GM12878 (cell line): ENCODE measurements at regions not wholly inside any gene's neighbourhood (a gene's known extent, or its start where the extent isn't known, plus 50 kb on each side); places are given as distances from the start of the nearest gene placed in this dataset.

Experiments
- BCL11A ChIP-seq: IDR thresholded peaks from 2 replicates; pipeline ENCODE4 v1.6.1; 2011; ENCODE audit warnings: low read depth, low read length
- CBX5 ChIP-seq: sonication (generic); IDR thresholded peaks from 2 replicates; pipeline ENCODE4 v1.6.1; 2016; ENCODE audit warnings: low read depth, moderate library complexity, mild to moderate bottlenecking, inconsistent platforms
- CHD2 ChIP-seq: IDR thresholded peaks from 2 replicates; pipeline ENCODE4 v1.6.1; 2011; ENCODE audit warnings: low read depth, low read length, improper control_type of control experiment, borderline replicate concordance
- JUNB ChIP-seq: IDR thresholded peaks from 2 replicates; pipeline ENCODE4 v1.6.1; 2016; ENCODE audit warnings: antibody characterized with exemption, mild to moderate bottlenecking
- MEF2A ChIP-seq: IDR thresholded peaks from 2 replicates; pipeline ENCODE4 v1.6.1; 2011; ENCODE audit warnings: low read depth, mild to moderate bottlenecking, low read length, moderate library complexity; ENCODE audit not compliant: insufficient read depth
- MYB ChIP-seq: fragments of 150-350 bp; IDR thresholded peaks from 2 replicates; pipeline ENCODE4 v1.6.1; 2014; ENCODE audit warnings: mild to moderate bottlenecking, low read depth, low read length, borderline replicate concordance
- NFIC ChIP-seq: IDR thresholded peaks from 2 replicates; pipeline ENCODE4 v1.6.1; 2012; ENCODE audit warnings: low read depth, mild to moderate bottlenecking, inconsistent platforms, low read length, moderate library complexity
- NFYA ChIP-seq: IDR thresholded peaks from 2 replicates; pipeline ENCODE4 v1.6.1; 2011; ENCODE audit warnings: low read depth, mild to moderate bottlenecking, low read length, improper control_type of control experiment, borderline replicate concordance
- NFYB ChIP-seq: IDR thresholded peaks from 2 replicates; pipeline ENCODE4 v1.6.1; 2011; ENCODE audit warnings: low read depth, mild to moderate bottlenecking, low read length, improper control_type of control experiment, moderate library complexity; ENCODE audit not compliant: insufficient read depth
- RAD51 ChIP-seq: fragments of 450-650 bp; IDR thresholded peaks from 2 replicates; pipeline ENCODE4 v1.6.1; 2016; ENCODE audit warnings: moderate library complexity, mild to moderate bottlenecking, inconsistent platforms
- RCOR1 ChIP-seq: conservative IDR thresholded peaks from 2 replicates; pipeline ENCODE4 v1.6.1; 2012; ENCODE audit warnings: low read depth, low read length, improper control_type of control experiment
- SMC3 ChIP-seq: IDR thresholded peaks from 2 replicates; pipeline ENCODE4 v1.6.1; 2011; ENCODE audit warnings: low read length, improper control_type of control experiment, borderline replicate concordance
- SPI1 ChIP-seq: IDR thresholded peaks from 2 replicates; pipeline ENCODE4 v1.6.1; 2011; ENCODE audit warnings: low read depth, mild to moderate bottlenecking, low read length, moderate library complexity, borderline replicate concordance; ENCODE audit not compliant: insufficient read depth
- ZBED1 ChIP-seq: IDR thresholded peaks from 2 replicates; pipeline ENCODE4 v1.6.1; 2016; ENCODE audit warnings: borderline replicate concordance
- TF ChIP-seq, protein P1 (sequence below): fragments of 450-650 bp; formaldehyde crosslinking; IDR thresholded peaks from 2 replicates; pipeline ENCODE4 v1.5.0; 2022; ENCODE audit warnings: mild to moderate bottlenecking, missing genetic modification characterization
- TF ChIP-seq, protein P2 (sequence below): IDR thresholded peaks from 2 replicates; pipeline ENCODE4 v1.6.1; 2012; ENCODE audit warnings: low read depth, low read length, improper control_type of control experiment
- TF ChIP-seq, protein P3 (sequence below): fragments of 450-650 bp; IDR thresholded peaks from 2 replicates; pipeline ENCODE4 v1.6.1; 2017; ENCODE audit warnings: antibody characterized with exemption, mild to moderate bottlenecking, moderate library complexity
- TF ChIP-seq, protein P4 (sequence below): fragments of 150-350 bp; IDR thresholded peaks from 2 replicates; pipeline ENCODE4 v1.6.1; 2016; ENCODE audit warnings: low read depth, low read length
- TF ChIP-seq, protein P5 (sequence below): IDR thresholded peaks from 2 replicates; pipeline ENCODE4 v1.6.1; 2012; ENCODE audit warnings: low read length, inconsistent platforms

DNA sequence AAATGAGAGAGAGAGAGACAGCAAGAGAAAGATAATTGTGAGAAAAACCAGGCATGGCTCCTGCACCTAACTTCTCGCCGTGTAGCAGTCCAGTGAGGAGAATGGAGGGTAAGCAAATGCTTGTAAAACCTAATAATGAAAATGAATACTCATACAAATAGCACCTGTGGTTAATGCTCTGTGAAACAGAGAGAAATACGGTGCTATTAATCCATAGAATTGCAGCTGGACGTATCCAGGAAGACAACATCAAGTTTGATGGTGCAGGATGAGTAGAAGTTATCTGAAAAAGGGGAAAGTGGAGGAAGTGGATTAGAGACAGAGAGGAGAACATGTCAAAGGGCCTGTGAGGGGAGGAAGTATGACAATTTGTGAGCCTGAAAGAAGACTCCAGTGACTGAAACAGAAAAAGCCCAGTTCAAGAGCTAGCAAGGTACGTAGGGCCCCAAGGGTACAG is 89.4 kb upstream of the PAK5 start (continued):
- TF ChIP-seq JUNB (peak; percentile 87), MEF2A (no peak), ZBED1 (no peak), NFIC (peak; percentile 71), SMC3 (no peak), NFYB (no peak), RCOR1 (no peak), CHD2 (no peak), MYB (no peak), SPI1 (peak; percentile 38; the same call in 1 of the 2 replicates), NFYA (no peak), BCL11A (peak; percentile 30; the same call in 1 of the 2 replicates), CBX5 (no peak), RAD51 (no peak)
- TF ChIP-seq, protein P1, sequence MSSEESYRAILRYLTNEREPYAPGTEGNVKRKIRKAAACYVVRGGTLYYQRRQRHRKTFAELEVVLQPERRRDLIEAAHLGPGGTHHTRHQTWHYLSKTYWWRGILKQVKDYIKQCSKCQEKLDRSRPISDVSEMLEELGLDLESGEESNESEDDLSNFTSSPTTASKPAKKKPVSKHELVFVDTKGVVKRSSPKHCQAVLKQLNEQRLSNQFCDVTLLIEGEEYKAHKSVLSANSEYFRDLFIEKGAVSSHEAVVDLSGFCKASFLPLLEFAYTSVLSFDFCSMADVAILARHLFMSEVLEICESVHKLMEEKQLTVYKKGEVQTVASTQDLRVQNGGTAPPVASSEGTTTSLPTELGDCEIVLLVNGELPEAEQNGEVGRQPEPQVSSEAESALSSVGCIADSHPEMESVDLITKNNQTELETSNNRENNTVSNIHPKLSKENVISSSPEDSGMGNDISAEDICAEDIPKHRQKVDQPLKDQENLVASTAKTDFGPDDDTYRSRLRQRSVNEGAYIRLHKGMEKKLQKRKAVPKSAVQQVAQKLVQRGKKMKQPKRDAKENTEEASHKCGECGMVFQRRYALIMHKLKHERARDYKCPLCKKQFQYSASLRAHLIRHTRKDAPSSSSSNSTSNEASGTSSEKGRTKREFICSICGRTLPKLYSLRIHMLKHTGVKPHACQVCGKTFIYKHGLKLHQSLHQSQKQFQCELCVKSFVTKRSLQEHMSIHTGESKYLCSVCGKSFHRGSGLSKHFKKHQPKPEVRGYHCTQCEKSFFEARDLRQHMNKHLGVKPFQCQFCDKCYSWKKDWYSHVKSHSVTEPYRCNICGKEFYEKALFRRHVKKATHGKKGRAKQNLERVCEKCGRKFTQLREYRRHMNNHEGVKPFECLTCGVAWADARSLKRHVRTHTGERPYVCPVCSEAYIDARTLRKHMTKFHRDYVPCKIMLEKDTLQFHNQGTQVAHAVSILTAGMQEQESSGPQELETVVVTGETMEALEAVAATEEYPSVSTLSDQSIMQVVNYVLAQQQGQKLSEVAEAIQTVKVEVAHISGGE: no peak
- TF ChIP-seq, protein P2, sequence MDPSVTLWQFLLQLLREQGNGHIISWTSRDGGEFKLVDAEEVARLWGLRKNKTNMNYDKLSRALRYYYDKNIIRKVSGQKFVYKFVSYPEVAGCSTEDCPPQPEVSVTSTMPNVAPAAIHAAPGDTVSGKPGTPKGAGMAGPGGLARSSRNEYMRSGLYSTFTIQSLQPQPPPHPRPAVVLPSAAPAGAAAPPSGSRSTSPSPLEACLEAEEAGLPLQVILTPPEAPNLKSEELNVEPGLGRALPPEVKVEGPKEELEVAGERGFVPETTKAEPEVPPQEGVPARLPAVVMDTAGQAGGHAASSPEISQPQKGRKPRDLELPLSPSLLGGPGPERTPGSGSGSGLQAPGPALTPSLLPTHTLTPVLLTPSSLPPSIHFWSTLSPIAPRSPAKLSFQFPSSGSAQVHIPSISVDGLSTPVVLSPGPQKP: no peak
- TF ChIP-seq, protein P3, sequence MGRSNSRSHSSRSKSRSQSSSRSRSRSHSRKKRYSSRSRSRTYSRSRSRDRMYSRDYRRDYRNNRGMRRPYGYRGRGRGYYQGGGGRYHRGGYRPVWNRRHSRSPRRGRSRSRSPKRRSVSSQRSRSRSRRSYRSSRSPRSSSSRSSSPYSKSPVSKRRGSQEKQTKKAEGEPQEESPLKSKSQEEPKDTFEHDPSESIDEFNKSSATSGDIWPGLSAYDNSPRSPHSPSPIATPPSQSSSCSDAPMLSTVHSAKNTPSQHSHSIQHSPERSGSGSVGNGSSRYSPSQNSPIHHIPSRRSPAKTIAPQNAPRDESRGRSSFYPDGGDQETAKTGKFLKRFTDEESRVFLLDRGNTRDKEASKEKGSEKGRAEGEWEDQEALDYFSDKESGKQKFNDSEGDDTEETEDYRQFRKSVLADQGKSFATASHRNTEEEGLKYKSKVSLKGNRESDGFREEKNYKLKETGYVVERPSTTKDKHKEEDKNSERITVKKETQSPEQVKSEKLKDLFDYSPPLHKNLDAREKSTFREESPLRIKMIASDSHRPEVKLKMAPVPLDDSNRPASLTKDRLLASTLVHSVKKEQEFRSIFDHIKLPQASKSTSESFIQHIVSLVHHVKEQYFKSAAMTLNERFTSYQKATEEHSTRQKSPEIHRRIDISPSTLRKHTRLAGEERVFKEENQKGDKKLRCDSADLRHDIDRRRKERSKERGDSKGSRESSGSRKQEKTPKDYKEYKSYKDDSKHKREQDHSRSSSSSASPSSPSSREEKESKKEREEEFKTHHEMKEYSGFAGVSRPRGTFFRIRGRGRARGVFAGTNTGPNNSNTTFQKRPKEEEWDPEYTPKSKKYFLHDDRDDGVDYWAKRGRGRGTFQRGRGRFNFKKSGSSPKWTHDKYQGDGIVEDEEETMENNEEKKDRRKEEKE: no peak
- TF ChIP-seq, protein P4, sequence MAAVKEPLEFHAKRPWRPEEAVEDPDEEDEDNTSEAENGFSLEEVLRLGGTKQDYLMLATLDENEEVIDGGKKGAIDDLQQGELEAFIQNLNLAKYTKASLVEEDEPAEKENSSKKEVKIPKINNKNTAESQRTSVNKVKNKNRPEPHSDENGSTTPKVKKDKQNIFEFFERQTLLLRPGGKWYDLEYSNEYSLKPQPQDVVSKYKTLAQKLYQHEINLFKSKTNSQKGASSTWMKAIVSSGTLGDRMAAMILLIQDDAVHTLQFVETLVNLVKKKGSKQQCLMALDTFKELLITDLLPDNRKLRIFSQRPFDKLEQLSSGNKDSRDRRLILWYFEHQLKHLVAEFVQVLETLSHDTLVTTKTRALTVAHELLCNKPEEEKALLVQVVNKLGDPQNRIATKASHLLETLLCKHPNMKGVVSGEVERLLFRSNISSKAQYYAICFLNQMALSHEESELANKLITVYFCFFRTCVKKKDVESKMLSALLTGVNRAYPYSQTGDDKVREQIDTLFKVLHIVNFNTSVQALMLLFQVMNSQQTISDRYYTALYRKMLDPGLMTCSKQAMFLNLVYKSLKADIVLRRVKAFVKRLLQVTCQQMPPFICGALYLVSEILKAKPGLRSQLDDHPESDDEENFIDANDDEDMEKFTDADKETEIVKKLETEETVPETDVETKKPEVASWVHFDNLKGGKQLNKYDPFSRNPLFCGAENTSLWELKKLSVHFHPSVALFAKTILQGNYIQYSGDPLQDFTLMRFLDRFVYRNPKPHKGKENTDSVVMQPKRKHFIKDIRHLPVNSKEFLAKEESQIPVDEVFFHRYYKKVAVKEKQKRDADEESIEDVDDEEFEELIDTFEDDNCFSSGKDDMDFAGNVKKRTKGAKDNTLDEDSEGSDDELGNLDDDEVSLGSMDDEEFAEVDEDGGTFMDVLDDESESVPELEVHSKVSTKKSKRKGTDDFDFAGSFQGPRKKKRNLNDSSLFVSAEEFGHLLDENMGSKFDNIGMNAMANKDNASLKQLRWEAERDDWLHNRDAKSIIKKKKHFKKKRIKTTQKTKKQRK: no peak
- TF ChIP-seq, protein P5, sequence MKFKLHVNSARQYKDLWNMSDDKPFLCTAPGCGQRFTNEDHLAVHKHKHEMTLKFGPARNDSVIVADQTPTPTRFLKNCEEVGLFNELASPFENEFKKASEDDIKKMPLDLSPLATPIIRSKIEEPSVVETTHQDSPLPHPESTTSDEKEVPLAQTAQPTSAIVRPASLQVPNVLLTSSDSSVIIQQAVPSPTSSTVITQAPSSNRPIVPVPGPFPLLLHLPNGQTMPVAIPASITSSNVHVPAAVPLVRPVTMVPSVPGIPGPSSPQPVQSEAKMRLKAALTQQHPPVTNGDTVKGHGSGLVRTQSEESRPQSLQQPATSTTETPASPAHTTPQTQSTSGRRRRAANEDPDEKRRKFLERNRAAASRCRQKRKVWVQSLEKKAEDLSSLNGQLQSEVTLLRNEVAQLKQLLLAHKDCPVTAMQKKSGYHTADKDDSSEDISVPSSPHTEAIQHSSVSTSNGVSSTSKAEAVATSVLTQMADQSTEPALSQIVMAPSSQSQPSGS: peak; percentile 74
